Karpas-422 (cell line): ENCODE measurements at regions not wholly inside any gene's neighbourhood (a gene's known extent, or its start where the extent isn't known, plus 50 kb on each side); places are given as distances from the start of the nearest gene placed in this dataset.

ENCODE experiments used
- DNase-seq: peaks from one replicate; pipeline ENCODE4 v3.0.0-alpha.2; 2015
- H2AFZ ChIP-seq: fragments of 200-600 bp; sonication (generic); 2 replicates; pipeline ENCODE4 v1.6.1; 2014; ENCODE audit warnings: antibody characterized with exemption, low read length, mixed read lengths
- H3K27ac ChIP-seq: fragments of 200-600 bp; sonication (generic); 2 replicates; pipeline ENCODE4 v1.5.1; 2014; ENCODE audit warnings: mild to moderate bottlenecking, low read length, moderate library complexity
- H3K27me3 ChIP-seq: fragments of 200-600 bp; sonication (generic); 2 replicates; pipeline ENCODE4 v1.6.1; 2014; ENCODE audit warnings: low read length, mixed read lengths
- H3K36me3 ChIP-seq: fragments of 200-600 bp; sonication (generic); 2 replicates; pipeline ENCODE4 v1.6.1; 2014; ENCODE audit warnings: low read length, mixed read lengths; ENCODE audit not compliant: insufficient read depth
- H3K4me1 ChIP-seq: fragments of 200-600 bp; sonication (generic); 2 replicates; pipeline ENCODE4 v1.6.1; 2014; ENCODE audit warnings: mild to moderate bottlenecking, low read length, mixed read lengths
- H3K4me2 ChIP-seq: fragments of 200-600 bp; sonication (generic); 2 replicates; pipeline ENCODE4 v1.6.1; 2014; ENCODE audit warnings: low read length, low read depth, mild to moderate bottlenecking; ENCODE audit not compliant: poor library complexity, severe bottlenecking
- H3K4me3 ChIP-seq: fragments of 200-600 bp; sonication (generic); 2 replicates; pipeline ENCODE4 v1.5.1; 2014; ENCODE audit warnings: mild to moderate bottlenecking, antibody characterized with exemption, low read length, mixed read lengths
- H3K79me2 ChIP-seq: fragments of 200-600 bp; sonication (generic); 2 replicates; pipeline ENCODE4 v1.6.1; 2014; ENCODE audit warnings: mild to moderate bottlenecking, low read length, mixed read lengths
- H3K9ac ChIP-seq: fragments of 200-600 bp; sonication (generic); 2 replicates; pipeline ENCODE4 v1.6.0; 2014; ENCODE audit warnings: low read length
- H3K9me2 ChIP-seq: fragments of 200-600 bp; sonication (generic), shearing (Covaris generic); replicated peaks from 2 replicates; pipeline ENCODE4 v1.6.0; 2014; ENCODE audit warnings: mild to moderate bottlenecking, low read length, moderate library complexity; ENCODE audit not compliant: insufficient read depth
- H3K9me3 ChIP-seq: fragments of 300-700, 200-600 bp; sonication (generic); 2 replicates; pipeline ENCODE4 v1.6.1; 2014; ENCODE audit warnings: low read length, mixed read lengths
- H4K20me1 ChIP-seq: fragments of 200-600 bp; sonication (generic); 2 replicates; pipeline ENCODE4 v1.6.1; 2014; ENCODE audit warnings: mild to moderate bottlenecking, antibody characterized with exemption, low read length, low read depth; ENCODE audit not compliant: insufficient read depth

DNA sequence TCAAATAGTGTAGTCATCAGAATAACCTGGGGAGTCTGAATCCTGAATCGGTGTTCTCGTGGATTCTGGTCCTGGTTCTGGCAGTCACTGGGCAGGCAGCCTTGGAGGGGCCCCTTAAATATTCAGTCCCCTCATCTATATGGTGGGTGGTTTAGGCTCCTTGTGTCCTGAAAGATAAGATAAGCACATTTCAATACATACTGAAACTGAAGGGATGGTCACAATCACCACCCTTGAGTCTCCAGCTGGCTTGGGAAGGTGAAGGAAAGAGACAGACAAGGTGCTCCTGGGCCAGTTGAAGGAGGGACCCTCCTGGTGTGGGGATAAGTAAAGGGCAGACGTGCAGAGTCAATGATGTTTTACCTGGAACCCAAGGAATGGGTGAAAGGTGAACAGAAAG lies 146.7 kb downstream of the CXCL12 start:
- Histone ChIP-seq H3K9me2 (no peaks in the 10 kb centered on the region), H3K36me3 (no peaks in the 10 kb centered on the region), H4K20me1 (no peaks in the 10 kb centered on the region), H3K9ac (no peak overlapping the region), H3K4me2 (no peak overlapping the region), H3K9me3 (no peaks in the 10 kb centered on the region), H3K4me1 (0 out of 2 replicates have a peak, but pooled peaks cover 2% of the 10 kb centered on the region), H3K4me3 (no peak overlapping the region), H3K27ac (no peak overlapping the region), H2AFZ (no peak overlapping the region), H3K27me3 (no peaks in the 10 kb centered on the region), H3K79me2 (no peaks in the 10 kb centered on the region)
- DNase-seq = no peak

DNA sequence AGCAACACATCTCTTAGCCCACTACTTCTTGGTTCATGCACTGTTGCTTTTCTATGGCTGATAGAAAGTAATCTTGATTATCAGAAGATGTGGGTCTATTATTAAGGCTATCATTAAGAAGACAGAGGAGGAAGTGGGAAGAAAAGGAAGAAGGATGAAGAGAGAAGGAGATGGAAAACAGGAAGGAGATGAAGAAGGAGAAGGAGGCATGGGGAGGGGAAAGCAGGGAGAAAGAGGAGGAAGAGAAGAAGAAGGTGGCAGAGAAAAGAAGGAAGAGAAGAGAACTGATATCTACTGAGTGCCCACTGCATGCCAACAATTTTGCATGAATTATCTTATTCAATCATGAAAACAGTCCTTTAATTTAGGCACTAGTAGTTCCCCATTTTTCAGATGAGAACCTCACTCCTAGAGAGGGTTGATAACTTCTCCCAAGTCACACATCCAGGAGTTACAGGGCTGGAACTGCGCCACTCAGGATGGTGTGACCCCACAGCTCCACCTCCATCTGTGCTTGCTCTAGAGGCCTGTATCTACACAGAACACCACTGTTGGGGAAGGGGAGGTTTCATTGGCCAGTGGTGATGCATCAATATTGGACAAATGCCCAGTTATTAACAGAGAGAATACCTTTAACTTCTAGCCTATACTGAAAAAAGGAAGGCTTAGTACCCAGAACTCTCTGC lies 147.4 kb downstream of the CXCL12 start:
- no peaks in the 10 kb centered on the region for H3K4me1 ChIP-seq
- no peaks in the 10 kb centered on the region for H3K79me2 ChIP-seq
- H3K4me2 ChIP-seq = no peak overlapping the region
- no peaks in the 10 kb centered on the region for H3K9me3 ChIP-seq
- no peak overlapping the region for H2AFZ ChIP-seq
- H4K20me1 ChIP-seq = no peaks in the 10 kb centered on the region
- H3K36me3 ChIP-seq = no peaks in the 10 kb centered on the region
- no peak overlapping the region for H3K4me3 ChIP-seq
- H3K27ac ChIP-seq = no peak overlapping the region
- no peak overlapping the region for H3K9ac ChIP-seq
- no peaks in the 10 kb centered on the region for H3K27me3 ChIP-seq
- DNase-seq = no peak
- H3K9me2 ChIP-seq = no peaks in the 10 kb centered on the region

DNA sequence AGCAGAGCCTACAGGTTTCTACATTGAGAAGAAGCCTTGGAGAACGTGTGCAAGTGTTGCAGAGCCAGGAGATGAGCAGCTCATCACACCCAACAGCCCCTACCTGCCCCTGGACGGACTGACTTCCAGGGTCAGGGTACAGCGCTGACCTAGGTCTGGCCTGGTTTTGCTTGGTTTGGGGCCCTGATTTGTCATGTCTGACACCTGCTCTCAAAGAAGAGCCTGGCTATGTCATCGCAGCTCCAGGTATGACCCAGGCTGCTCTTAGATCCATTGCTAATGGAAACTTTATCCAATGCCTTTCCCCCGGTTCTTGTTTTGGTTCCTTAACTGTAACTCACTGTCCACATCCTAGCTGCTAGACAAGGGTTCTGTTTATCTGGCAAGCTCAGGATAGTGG lies 149.5 kb downstream of the CXCL12 start:
- Histone ChIP-seq H3K27ac (no peak overlapping the region), H3K4me1 (no peaks in the 10 kb centered on the region), H3K27me3 (no peaks in the 10 kb centered on the region), H2AFZ (no peak overlapping the region), H3K4me2 (no peak overlapping the region), H3K36me3 (no peaks in the 10 kb centered on the region), H3K9ac (no peak overlapping the region), H3K4me3 (no peak overlapping the region), H3K9me3 (no peaks in the 10 kb centered on the region), H3K79me2 (no peaks in the 10 kb centered on the region), H4K20me1 (no peaks in the 10 kb centered on the region), H3K9me2 (no peaks in the 10 kb centered on the region)
- DNase-seq = no peak

DNA sequence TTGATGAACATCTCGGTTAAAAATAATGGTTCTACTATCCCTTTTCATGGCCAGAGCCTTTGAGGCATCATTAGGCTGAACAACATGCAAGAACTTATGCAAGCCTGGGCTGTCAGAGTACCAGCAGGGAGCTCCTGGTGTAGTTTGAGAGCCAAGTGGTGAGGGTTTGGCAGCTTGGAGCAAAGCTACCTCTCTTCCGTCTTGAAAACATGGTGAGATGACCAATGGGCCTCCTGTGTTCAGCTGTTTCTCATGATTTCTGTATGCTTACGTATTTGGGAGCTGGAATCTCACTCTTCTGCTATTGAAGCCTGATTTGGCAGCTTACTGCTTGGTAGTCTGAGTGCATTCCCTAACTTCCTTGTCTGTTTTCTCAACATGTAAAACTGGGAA lies 150.4 kb downstream of the CXCL12 start:
- Histone ChIP-seq H3K27ac (no peak overlapping the region), H3K9me2 (no peaks in the 10 kb centered on the region), H4K20me1 (no peaks in the 10 kb centered on the region), H3K4me3 (no peak overlapping the region), H2AFZ (no peak overlapping the region), H3K79me2 (no peaks in the 10 kb centered on the region), H3K9ac (no peak overlapping the region), H3K36me3 (no peaks in the 10 kb centered on the region), H3K27me3 (no peaks in the 10 kb centered on the region), H3K4me2 (no peak overlapping the region), H3K9me3 (no peaks in the 10 kb centered on the region), H3K4me1 (no peaks in the 10 kb centered on the region)
- no peak for DNase-seq

DNA sequence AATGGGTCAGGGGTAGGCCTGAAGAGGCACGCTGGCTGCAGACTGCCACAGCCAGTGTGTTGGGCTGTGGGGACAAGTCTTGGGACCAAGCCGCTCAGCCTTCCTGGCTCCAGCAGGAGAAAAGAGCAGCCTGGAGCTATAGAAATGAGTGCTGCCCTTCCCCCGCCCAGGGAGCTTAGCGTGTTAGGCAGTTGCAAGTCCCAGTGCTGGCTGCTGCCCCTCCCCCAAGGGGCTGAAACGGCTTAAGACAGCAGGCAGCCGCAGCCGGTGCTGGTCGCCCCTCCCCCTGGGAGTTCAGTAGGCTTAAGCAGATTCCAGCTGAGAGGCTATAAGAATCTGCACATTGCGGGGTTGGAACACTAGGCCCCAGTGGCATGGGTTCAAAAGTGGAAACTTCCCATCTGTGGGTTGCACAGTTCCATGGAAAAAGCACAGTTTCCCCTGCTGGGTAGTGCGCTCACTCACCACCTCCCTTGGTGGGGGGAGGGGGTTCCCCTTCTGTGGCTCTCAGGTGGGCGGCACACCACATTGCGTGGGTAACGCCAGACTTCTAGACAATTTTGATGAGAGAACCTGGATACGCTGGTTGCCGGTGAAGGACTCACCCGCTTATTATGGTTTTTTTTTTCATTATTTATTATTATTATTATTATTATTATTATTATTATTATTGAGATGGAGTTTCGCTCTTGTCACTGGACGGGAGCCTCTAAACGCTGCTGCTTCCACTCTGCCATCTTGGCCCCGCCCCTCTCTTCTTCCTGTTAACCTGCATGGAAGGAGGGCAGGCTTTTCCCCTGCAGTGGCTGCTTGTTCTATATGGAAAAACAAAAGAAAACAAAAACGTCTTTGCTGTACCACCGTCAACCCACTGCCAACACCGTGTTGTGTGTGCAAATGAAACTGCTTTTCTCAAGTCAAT lies 151.1 kb downstream of the CXCL12 start:
- H2AFZ ChIP-seq = no peak overlapping the region
- H3K4me1 ChIP-seq = no peaks in the 10 kb centered on the region
- H3K27ac ChIP-seq = no peak overlapping the region
- no peak for DNase-seq
- no peaks in the 10 kb centered on the region for H3K9me3 ChIP-seq
- H4K20me1 ChIP-seq = no peaks in the 10 kb centered on the region
- no peaks in the 10 kb centered on the region for H3K27me3 ChIP-seq
- no peaks in the 10 kb centered on the region for H3K79me2 ChIP-seq
- H3K4me2 ChIP-seq = no peak overlapping the region
- no peaks in the 10 kb centered on the region for H3K9me2 ChIP-seq
- no peak overlapping the region for H3K4me3 ChIP-seq
- no peaks in the 10 kb centered on the region for H3K36me3 ChIP-seq
- H3K9ac ChIP-seq = no peak overlapping the region

DNA sequence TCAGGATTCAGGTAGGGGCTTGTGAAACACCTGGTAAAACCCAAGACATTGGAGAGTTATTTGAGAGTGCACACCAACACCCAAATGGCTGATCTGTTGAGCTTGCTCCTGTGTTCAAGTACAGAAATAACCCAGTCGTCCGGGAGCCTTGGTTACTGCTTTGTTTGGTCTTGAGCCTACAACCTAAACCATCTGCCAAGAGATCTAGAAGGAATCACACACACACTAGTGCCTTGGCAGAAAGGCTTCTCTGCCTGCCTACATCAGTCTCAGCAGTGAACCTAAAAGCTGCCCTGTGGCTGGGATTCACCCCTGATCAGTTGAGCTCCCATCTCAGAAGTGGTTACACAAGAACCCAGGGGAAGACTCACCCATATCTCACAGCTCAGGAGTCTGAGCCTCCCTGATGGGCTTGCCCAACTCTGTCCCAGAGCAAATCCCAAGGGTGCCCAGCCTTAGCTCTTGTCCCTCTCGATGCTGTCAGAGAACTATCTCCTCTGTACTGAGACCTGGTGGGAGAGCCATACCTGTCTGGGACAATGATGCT lies 167.6 kb downstream of the CXCL12 start:
- no peak overlapping the region for H3K27ac ChIP-seq
- H3K27me3 ChIP-seq = no peaks in the 10 kb centered on the region
- no peaks in the 10 kb centered on the region for H3K9me3 ChIP-seq
- no peak overlapping the region for H2AFZ ChIP-seq
- no peak overlapping the region for H3K9ac ChIP-seq
- H3K4me2 ChIP-seq = no peak overlapping the region
- H3K79me2 ChIP-seq = no peaks in the 10 kb centered on the region
- no peaks in the 10 kb centered on the region for H4K20me1 ChIP-seq
- no peaks in the 10 kb centered on the region for H3K36me3 ChIP-seq
- no peaks in the 10 kb centered on the region for H3K9me2 ChIP-seq
- H3K4me3 ChIP-seq = no peak overlapping the region
- no peaks in the 10 kb centered on the region for H3K4me1 ChIP-seq
- no peak for DNase-seq

DNA sequence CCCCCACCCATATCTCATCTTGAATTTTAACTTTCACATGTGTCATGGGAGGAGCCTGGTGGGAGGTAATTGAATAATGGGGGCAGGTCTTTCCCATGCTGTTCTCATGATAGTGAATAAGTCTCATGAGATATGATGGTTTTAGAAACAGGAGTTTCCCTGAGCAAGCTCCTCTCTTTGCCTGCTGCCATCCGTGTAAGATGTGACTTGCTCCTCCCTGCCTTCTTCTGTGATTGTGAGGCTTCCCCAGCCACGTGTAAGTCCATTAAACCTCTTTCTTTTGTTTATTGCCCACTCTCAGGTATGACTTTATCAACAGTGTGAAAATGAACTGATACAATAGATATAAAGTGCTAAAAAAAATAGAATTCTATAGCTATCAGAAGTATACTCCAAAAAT lies 168.8 kb downstream of the CXCL12 start:
- Histone ChIP-seq H3K27me3 (no peaks in the 10 kb centered on the region), H3K4me1 (no peaks in the 10 kb centered on the region), H3K27ac (no peak overlapping the region), H3K79me2 (no peaks in the 10 kb centered on the region), H2AFZ (no peak overlapping the region), H3K4me3 (no peak overlapping the region), H3K36me3 (no peaks in the 10 kb centered on the region), H3K9me3 (no peaks in the 10 kb centered on the region), H3K9me2 (no peaks in the 10 kb centered on the region), H3K9ac (no peak overlapping the region), H3K4me2 (no peak overlapping the region), H4K20me1 (no peaks in the 10 kb centered on the region)
- no peak for DNase-seq

DNA sequence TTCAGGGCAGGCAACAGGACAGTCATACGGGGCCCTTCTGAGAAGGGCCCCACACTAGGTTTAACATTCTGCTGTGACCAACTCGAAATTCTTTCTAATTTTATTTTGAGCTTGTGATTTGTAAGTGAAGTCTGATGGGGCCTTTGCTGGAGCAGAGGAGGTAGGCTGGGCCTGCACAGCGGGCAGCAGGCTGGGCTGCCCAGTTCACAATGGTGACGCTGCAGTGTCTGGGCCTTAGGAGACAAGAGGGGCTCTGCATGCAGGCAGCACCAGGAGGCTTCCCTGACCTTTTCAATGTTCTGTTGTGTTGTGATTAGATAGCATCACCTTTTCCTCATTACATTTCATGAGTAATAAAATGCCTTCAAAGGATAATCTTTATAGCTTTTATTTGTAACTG lies 175.1 kb downstream of the CXCL12 start:
- no peaks in the 10 kb centered on the region for H3K27me3 ChIP-seq
- no peak overlapping the region for H3K4me2 ChIP-seq
- no peak for DNase-seq
- no peaks in the 10 kb centered on the region for H3K79me2 ChIP-seq
- no peak overlapping the region for H3K9ac ChIP-seq
- H3K27ac ChIP-seq = no peak overlapping the region
- H3K36me3 ChIP-seq = no peaks in the 10 kb centered on the region
- H2AFZ ChIP-seq = no peak overlapping the region
- no peaks in the 10 kb centered on the region for H4K20me1 ChIP-seq
- no peaks in the 10 kb centered on the region for H3K9me3 ChIP-seq
- H3K9me2 ChIP-seq = no peaks in the 10 kb centered on the region
- H3K4me1 ChIP-seq = no peaks in the 10 kb centered on the region
- no peak overlapping the region for H3K4me3 ChIP-seq
